GM20431 (cell line): ENCODE measurements at regions not wholly inside any gene's neighbourhood (a gene's known extent, or its start where the extent isn't known, plus 50 kb on each side); places are given as distances from the start of the nearest gene placed in this dataset.

Experiments
- in situ Hi-C: fragments of 300-500 bp; cut with MseI, MboI; formaldehyde crosslinking; loops from one replicate; pipeline ENCODE4 v1.15.0; 2020; ENCODE audit warnings: low sequenced_read_pairs; ENCODE audit not compliant: unreplicated experiment

GRCh38 chr11:42249401-42249800, 789.9 kb upstream of the LRRC4C start:
- in situ Hi-C loops = no loop called here

- in situ Hi-C loops = no loop called here
These were observed 790.5 kb upstream of the LRRC4C start for GRCh38 chr11:42249956-42250355.

- in situ Hi-C loops = no loop called here
These were observed 792.5 kb upstream of the LRRC4C start for GRCh38 chr11:42251984-42252383.

- in situ Hi-C loops = no loop called here
These were observed 793.7 kb upstream of the LRRC4C start for GRCh38 chr11:42253156-42253555.

- in situ Hi-C loops = no loop called here
These were observed 796.5 kb upstream of the LRRC4C start for GRCh38 chr11:42255906-42256305.

GRCh38 chr11:42257534-42257933, 798.1 kb upstream of the LRRC4C start:
- in situ Hi-C loops = no loop called here

GRCh38 chr11:42265072-42265471, 805.6 kb upstream of the LRRC4C start:
- in situ Hi-C loops = no loop called here

- in situ Hi-C loops = no loop called here
These were observed 811.9 kb upstream of the LRRC4C start for GRCh38 chr11:42271306-42271705.

- in situ Hi-C loops = no loop called here
These were observed 814.5 kb upstream of the LRRC4C start for GRCh38 chr11:42273977-42274376.

- in situ Hi-C loops = no loop called here
These were observed 837.5 kb upstream of the LRRC4C start for GRCh38 chr11:42296910-42297309.

- in situ Hi-C loops = no loop called here
These were observed 840.3 kb upstream of the LRRC4C start for GRCh38 chr11:42299780-42300179.

GRCh38 chr11:42301777-42302176, 842.3 kb upstream of the LRRC4C start:
- in situ Hi-C loops = no loop called here

- in situ Hi-C loops = no loop called here
These were observed 852.1 kb upstream of the LRRC4C start for GRCh38 chr11:42311514-42311913.

- in situ Hi-C loops = no loop called here
These were observed 852.5 kb upstream of the LRRC4C start for GRCh38 chr11:42311944-42312343.

- in situ Hi-C loops = no loop called here
These were observed 855.8 kb upstream of the LRRC4C start for GRCh38 chr11:42315267-42315666.

GRCh38 chr11:42315846-42316245, 856.4 kb upstream of the LRRC4C start:
- in situ Hi-C loops = no loop called here

- in situ Hi-C loops = no loop called here
These were observed 860.5 kb upstream of the LRRC4C start for GRCh38 chr11:42319921-42320320.

GRCh38 chr11:42329929-42330565, 870.6 kb upstream of the LRRC4C start:
- in situ Hi-C loops = no loop called here

GRCh38 chr11:42337786-42338455, 878.5 kb upstream of the LRRC4C start:
- in situ Hi-C loops = no loop called here

GRCh38 chr11:42344204-42344792, 884.8 kb upstream of the LRRC4C start:
- in situ Hi-C loops = no loop called here

- in situ Hi-C loops = no loop called here
These were observed 886.5 kb upstream of the LRRC4C start for GRCh38 chr11:42345933-42346332.

GRCh38 chr11:42363701-42364100, 904.2 kb upstream of the LRRC4C start:
- in situ Hi-C loops = no loop called here
